NCI-H1694 (cell line): ENCODE measurements at regions not wholly inside any gene's neighbourhood (a gene's known extent, or its start where the extent isn't known, plus 50 kb on each side); places are given as distances from the start of the nearest gene placed in this dataset.

Experiments
- DNase-seq: peaks from one replicate; lab custom pipeline; 2025; lab: John Stamatoyannopoulos, UW

GRCh38 chr13:80284290-80284689, 56.6 kb downstream of the SPRY2 start:
- no peak for DNase-seq

GRCh38 chr13:80278706-80279105, 62.2 kb downstream of the SPRY2 start:
- DNase-seq: no peak

DNA sequence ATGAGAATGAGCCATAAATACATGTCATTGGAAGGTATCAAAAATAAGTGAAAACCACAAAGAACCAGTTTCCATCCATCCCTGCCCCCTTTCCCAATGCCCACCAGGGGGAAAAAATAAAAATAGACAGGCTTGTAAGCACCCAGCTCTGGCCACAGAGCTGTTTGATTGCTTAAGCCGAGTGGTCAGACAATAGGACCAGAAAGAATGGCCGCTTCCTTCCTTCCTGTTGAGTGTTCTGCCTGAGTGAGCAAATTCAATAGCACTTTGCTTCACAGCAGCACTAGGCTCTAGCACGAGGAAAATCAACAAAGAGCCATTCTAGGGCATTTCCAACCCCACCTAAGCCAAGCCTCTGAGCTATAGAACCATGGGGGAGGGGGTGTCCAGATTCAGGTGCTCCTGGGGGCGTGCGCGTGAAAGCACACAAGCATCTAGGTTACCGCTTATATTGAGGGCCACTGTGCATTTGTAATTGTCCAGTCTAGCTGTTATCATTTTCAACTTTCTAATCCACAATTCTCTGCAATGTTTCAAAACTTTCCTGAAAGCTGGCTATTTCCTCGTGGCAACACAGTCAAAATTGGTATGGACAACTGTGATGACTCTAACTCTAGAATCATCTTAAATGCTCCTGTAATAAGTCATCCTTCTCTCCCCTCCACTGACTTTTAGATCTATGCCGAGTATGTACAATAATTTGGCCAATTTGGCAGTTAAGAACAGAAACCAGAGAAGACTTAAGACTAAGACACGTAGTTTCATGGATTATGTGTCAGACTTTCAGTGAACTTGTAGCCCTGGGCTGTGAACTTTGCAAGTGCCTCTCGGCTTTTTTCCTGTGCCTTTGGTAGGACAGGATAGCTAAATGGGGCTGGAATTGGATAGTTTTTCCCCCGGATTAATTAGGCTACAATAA, 64.3 kb downstream of the SPRY2 start:
- no peak for DNase-seq

DNA sequence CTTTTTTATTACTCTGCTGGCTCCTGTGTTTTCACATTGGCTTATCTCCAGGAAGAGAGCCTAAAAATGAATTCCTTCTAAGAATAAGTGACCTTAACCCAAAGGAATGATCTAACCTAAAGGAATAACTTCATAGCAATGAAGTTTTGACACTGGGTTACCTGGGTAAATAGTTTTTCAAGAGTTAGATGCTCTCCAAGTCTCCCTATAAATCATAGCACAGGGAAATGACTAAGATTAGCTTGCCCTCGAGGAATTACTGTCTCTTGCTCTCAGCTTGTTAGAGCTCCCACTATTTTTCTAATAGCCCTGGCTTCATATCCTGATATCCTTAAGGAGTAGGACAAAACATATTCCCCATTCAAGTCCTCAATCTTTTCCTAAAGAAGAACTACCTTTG, 66.3 kb downstream of the SPRY2 start:
- no peak for DNase-seq

DNA sequence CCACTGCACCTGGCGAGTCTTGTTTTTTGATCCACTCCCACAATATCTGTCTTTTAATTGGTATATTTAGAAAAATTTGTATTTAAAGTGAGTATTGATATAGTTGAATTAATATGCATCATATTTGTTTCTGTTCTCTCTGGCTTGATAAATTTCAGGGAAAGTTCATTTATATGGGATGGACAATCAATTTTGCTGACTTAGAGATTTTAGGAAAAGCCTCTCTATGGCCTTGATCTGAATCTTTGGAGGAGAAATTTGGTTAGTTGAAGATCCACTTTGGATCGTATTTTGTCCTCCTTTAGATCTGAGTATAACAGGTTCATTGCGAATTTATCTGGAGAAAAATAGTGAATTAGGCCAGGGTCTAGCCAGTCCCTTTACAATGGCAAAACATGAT, 67.2 kb downstream of the SPRY2 start:
- no peak for DNase-seq

GRCh38 chr13:80265348-80265747, 75.6 kb downstream of the SPRY2 start:
- no peak for DNase-seq

- no peak for DNase-seq
These were observed 77.0 kb downstream of the SPRY2 start for GRCh38 chr13:80263745-80264513.

GRCh38 chr13:80262051-80262695, 78.8 kb downstream of the SPRY2 start:
- DNase-seq: no peak

DNA sequence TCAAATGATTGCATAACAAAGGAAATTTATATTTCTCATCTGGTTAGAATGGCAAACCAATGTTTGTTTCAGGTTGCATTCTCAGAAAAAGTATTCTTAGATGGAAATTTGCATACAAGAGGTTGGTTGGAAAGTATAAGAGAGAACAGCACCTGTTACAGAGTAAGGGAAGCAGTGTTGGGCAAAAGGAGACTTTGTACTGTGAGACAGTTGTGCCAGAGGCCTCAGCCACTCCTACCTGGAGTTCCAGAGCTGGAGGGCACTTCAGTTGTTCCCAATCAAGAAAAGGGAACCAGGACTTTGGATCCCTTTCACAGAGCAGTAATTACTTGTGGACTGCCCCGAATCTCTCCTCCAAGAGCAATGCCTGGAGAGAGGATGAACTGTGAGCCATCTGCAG, 81.8 kb downstream of the SPRY2 start:
- no peak for DNase-seq

- DNase-seq: no peak
These were observed 84.5 kb downstream of the SPRY2 start for GRCh38 chr13:80256352-80256932.

DNA sequence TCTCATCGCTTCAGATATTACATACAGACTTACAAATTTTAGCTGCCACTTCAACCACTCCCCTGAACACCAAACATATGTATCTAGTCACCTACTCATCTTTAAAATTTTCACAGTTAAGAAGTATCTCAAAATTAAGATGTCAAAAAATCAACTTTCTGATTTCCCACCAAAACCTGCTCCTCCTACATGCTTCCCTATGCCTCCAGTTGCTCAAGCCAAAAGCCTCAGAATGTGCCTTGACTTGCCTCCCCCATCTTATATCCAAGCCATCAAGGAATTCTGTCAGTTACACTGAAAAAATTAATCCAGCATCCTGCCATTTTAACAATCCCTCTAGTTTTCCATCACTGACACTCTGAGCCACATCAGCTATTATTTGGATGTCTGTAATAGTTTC, 85.0 kb downstream of the SPRY2 start:
- DNase-seq: no peak

GRCh38 chr13:80251403-80251802, 89.5 kb downstream of the SPRY2 start:
- no peak for DNase-seq

GRCh38 chr13:80250213-80250810, 90.6 kb downstream of the SPRY2 start:
- DNase-seq: no peak

DNA sequence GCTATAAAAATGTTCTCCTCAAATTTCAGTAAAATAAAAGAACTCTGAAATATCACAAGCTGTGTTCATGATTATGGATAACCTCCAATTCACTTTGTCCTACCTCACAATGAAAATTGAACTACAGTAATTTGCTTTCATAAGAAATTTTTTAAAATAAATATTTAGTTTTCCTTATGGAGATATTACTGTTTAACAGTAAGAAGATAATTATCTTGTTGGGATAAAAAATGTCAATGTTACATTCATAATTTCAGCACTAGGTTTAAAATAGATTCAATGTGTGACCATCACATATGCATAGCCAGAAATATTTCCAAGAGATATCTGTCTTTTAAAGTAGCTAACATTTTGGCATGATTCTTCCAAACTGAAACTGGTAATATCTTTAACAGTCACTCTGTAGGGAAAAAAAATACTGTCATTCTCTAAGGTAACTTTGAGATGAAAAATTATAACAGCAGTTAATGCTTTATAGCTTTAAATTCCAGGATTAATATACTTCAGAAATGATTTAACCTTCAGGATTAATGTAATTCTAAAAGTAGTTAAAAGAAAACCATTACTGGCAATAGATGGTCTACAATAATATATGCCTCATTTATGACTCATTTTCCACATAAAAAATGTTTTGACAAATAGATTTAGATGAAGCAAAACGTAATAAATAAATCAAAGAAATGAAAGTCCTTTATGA, 91.3 kb downstream of the SPRY2 start:
- DNase-seq: no peak

DNA sequence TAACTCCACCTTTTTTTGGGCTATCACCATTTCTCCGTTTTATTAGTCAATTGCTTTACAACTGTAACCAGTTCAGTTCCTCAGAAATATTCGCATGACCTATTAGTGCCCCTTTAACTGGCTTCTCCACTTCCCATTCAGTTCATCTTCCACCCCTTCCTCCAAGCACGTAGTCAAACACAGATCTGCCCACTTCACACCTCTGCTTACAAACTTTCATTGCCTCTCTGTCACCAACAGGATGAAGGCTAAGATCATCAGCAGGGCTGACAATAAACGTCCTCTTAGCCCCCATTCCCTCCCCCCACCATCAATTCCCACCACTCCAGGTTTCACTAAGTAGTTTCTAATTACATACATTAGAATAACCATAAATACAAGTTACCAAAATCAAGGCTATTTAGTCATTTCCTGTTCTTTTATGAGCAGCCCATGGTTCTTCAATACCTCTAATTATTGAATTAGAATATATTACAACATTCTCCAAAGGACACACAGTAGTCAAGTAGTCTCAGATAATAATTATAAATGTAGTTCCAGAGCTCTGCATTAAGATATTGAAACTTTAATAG, 95.7 kb downstream of the SPRY2 start:
- DNase-seq: no peak

DNA sequence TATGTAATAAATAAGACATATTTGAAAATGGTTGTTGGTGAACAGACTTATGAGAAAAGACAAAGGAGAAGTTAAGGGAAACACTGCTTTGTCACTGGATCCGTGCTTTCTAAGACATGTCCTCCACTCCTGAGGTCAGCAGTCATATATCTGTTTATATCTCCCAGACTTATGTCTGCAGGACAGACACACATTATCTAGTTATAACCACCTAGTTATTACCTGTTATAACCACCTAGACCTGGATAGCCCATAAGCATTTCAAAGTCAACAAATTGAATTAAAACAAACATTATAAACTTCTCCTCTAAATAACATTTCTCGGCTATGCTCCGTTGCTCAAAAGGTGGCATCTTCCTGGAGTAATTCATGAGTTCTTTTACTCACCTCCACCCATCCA, 96.4 kb downstream of the SPRY2 start:
- no peak for DNase-seq

DNA sequence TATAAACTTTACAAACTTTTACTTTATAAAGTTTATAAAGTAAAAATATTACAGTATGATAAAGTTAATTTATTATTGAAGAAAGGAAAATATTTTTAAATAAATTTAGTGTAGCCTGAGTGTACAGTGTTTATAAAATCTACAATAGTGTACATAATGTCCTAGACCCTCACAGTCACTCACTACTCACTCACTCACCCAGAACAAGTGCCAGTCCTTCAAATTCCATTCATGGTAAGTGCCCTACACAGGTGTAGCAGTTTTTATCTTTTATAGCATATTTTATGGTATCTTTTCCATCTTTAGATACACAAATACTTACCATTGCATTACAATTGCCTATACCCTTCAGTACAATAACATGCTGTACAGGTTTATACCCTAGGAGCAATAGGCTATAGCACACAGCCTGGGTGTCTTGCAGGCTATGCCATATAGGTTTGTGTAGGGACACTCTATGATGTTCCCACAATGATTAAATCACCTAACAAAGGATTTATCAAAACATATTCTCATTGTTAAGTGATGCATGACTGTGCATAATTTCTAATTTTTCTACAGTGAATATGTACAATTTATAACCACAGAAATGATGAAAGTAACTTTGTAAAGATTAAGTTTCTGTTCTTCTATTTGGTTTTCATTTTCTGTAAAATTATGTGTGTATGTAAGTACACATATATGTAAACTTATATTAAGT, 98.0 kb downstream of the SPRY2 start:
- no peak for DNase-seq

DNA sequence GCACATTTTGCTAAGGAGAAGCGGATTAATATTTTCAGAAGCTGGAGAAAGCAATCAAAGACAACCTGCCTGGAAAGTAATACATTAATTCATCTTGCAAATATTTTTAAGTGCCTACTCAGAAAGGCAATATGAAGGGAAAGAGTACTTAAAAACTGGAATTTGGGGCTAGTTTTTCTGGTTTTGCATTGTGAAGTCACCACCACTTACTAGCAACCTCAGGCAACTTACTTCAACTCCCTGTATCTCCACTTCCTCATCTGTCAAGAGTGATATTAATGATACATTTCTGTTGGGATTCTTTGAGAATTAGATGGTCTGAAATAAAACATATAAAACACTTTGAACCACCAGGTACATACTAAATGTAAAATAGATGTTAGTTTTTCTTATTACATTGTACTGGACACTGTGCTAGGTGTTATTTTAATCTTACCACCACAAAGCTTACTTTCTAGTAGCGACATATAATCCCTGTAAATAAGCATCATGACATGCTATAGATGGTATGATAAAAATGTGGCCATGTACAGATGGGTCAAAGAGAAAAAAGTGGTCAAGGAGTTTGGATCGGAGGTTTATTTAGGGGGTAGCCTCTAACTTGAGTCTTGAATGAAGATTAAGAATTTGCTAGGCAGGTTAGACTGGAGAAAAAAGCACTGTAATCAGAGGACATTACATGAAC, 101.2 kb downstream of the SPRY2 start:
- no peak for DNase-seq

DNA sequence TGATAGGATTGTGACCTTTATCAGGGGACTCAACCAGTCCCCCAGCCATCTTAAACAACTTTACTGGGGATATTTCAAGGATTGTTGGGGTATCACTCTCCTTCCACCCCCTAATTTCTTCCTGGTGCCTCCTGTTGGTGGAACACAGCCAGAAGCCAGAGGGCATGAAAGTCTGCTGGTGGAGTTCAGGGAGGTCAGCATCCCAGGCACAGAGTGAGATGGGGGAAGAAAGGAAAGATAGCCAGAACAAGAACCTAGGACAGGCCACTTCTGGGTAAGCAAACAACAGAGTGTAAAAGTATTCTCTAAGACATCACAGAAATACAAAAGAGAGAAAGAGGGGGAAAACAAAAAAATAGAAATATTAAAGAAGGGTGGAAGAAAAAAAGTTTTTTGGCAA, 101.8 kb downstream of the SPRY2 start:
- DNase-seq: no peak

DNA sequence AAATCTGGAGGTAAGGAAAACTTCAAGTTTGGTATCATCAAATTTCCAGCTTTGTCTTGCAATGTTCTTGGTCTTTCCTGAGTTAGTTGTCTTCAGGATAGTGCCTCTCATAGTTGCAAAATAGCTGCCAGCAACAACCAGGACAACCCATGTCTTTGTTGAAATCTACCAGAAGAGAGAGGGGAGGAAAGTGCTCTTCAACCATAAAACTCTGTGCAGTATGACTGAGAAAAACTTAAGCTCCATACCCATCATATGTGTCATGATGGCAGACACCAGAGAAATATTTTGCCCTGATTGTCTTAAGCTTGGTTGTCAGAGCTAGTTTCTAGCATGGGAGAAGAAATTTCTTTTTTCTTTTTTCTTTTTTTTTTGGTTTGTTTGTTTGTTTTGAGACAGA, 103.3 kb downstream of the SPRY2 start:
- no peak for DNase-seq
